ENCODE measurements at regions not wholly inside any gene's neighbourhood (a gene's known extent, or its start where the extent isn't known, plus 50 kb on each side); places are given as distances from the start of the nearest gene placed in this dataset.

DNA sequence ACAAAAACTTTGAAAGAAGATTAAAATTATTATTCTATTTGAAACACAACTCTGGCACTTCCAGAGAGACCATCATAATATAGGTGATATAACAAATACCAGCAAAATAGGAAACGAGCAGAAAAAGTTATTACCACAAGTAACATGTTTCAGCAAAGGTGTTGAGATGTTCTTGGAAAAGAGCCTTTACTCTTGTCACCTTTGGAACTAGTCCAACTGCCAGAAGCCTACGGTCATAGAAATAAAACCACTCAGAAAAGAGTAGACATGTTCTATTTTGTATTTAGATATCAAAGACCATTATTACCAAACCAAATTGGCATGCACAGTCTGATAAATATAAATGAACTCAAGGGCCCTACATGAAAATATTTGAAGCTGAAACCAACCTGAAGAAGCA is 145.0 kb upstream of the DMAC1 start:
- Histone ChIP-seq H3K4me3 (ENCODE audit: extremely low read depth in 1 of 4, insufficient read depth in 2 of 4, low read depth in 3 of 4, low read length in 4 of 4) (no peak overlapping the region), H3K79me1 (ENCODE audit: low read depth, low read length) (no peaks in the 10 kb centered on the region), H4K91ac (replicated peaks; ENCODE audit: insufficient read length, low read length) (no peak overlapping the region), H3K36me3 (ENCODE audit: control insufficient read depth in 2 of 4, insufficient read depth in 4 of 4, low read length in 3 of 4) (no peaks in the 10 kb centered on the region), H2BK20ac (ENCODE audit: low read length) (no peak overlapping the region), H3K27ac (ENCODE audit: low read depth, low read length) (no peak overlapping the region), H2AFZ (ENCODE audit: low read length) (no peak overlapping the region), H2BK5ac (ENCODE audit: low read depth, low read length) (no peak overlapping the region), H3K23me2 (ENCODE audit: low read depth, low read length) (no peaks in the 10 kb centered on the region), H3K4me1 (replicated peaks in 1 of 4; ENCODE audit: control insufficient read depth in 3 of 4, insufficient read depth in 4 of 4, low read length in 3 of 4) (no peaks in the 10 kb centered on the region), H2AK5ac (ENCODE audit: low read depth, low read length) (no peak overlapping the region), H3K9me3 (ENCODE audit: insufficient read depth in 2 of 2, low read depth in 1 of 2, low read length in 1 of 2) (peaks cover 0 to under 1% of the 10 kb centered on the region in 2 experiments; a peak in 1 of 4 replicates), H3K56ac (replicated peaks; ENCODE audit: insufficient read length, low read depth, low read length) (no peak overlapping the region), H4K8ac (ENCODE audit: extremely low read depth, insufficient read depth, low read length) (no peak overlapping the region), H3K27me3 (replicated peaks in 1 of 4; ENCODE audit: control insufficient read depth in 3 of 4, extremely low read depth in 1 of 4, insufficient read depth in 3 of 4, low read length in 3 of 4) (no peaks in the 10 kb centered on the region), H3K14ac (ENCODE audit: insufficient read length) (no peak overlapping the region), H3K79me2 (ENCODE audit: control insufficient read depth in 1 of 2, insufficient read depth in 2 of 2, low read length in 2 of 2) (no peaks in the 10 kb centered on the region), H3K23ac (ENCODE audit: insufficient read length) (no peak overlapping the region), H3K4me2 (ENCODE audit: insufficient read depth in 1 of 2, low read depth in 2 of 2, low read length in 2 of 2) (no peak overlapping the region), H4K5ac (ENCODE audit: insufficient read length, low read depth, low read length) (no peak overlapping the region), H2BK120ac (replicated peaks; ENCODE audit: low read depth, low read length) (no peak overlapping the region), H3K9ac (replicated peaks in 1 of 4; ENCODE audit: extremely low read depth in 1 of 4, low read depth in 3 of 4, low read length in 3 of 4) (no peak overlapping the region), H3K4ac (replicated peaks; ENCODE audit: insufficient read length, low read depth, low read length) (no peak overlapping the region), H2BK15ac (ENCODE audit: low read length) (no peak overlapping the region), H4K20me1 (replicated peaks in 1 of 2; ENCODE audit: control insufficient read depth in 1 of 2, insufficient read depth in 2 of 2, low read length in 2 of 2) (no peaks in the 10 kb centered on the region), H2BK12ac (ENCODE audit: low read depth, low read length) (no peak overlapping the region), H3K18ac (ENCODE audit: extremely low read depth, low read length) (no peak overlapping the region)
- no peak for FAIRE-seq
- TF ChIP-seq KDM1A (IDR thresholded peaks at IDR 0.05; ENCODE audit: borderline replicate concordance, low read length): no peak
- no peak for TF ChIP-seq BACH1 (IDR thresholded peaks at IDR 0.05; ENCODE audit: low read length)
- TF ChIP-seq NANOG (IDR thresholded peaks at IDR 0.05; ENCODE audit: insufficient read depth, low read depth, low read length, poor library complexity, severe bottlenecking): no peak
- no peak for TF ChIP-seq SP2 (IDR thresholded peaks at IDR 0.05; ENCODE audit: low read length)
- TF ChIP-seq RXRA (IDR thresholded peaks at IDR 0.05; ENCODE audit: insufficient read depth, low read depth, low read length): no peak
- TF ChIP-seq E2F6 (IDR thresholded peaks at IDR 0.05): no peak
- TF ChIP-seq JUN (IDR thresholded peaks at IDR 0.05; ENCODE audit: low read depth, low read length): no peak
- TF ChIP-seq RBBP5 (IDR thresholded peaks at IDR 0.05; ENCODE audit: borderline replicate concordance, low read depth, low read length): no peak
- no peak for TF ChIP-seq CBX8 (IDR thresholded peaks at IDR 0.05; ENCODE audit: borderline replicate concordance, low read depth, low read length)
- no peak for TF ChIP-seq PHF8 (conservative IDR thresholded peaks at IDR 0.05; ENCODE audit: low read depth, low read length)
- TF ChIP-seq TAF7 (optimal IDR thresholded peaks at IDR 0.05; ENCODE audit: borderline replicate concordance, low read depth, low read length): no peak
- TF ChIP-seq ZNF274 (IDR thresholded peaks at IDR 0.05; ENCODE audit: borderline replicate concordance, extremely low read depth, low read length): no peak
- ChIA-PET CTCF (ENCODE audit: partially characterized antibody) (no interaction called here), POLR2A (ENCODE audit: partially characterized antibody) (no interaction called here)
- DNase-seq (ENCODE audit: low read depth in 1 of 2, low spot score in 2 of 2): no peak
- 88% methylated on average over 2 of the region's 2 CpGs; no CpG with 5 or more reads in 1 of the 2 experiments for WGBS, 2 experiments (ENCODE audit: extremely low coverage in 1 of 2, insufficient coverage in 1 of 2, insufficient read length in 1 of 2, insufficient replicate concordance in 2 of 2, low coverage in 1 of 2, low lambda C conversion rate in 2 of 2, missing lambda C conversion rate in 1 of 2)
